GM18867 (cell line): ENCODE measurements at regions not wholly inside any gene's neighbourhood (a gene's known extent, or its start where the extent isn't known, plus 50 kb on each side); places are given as distances from the start of the nearest gene placed in this dataset.

ENCODE experiments used
- ATAC-seq: cut with Tn5 transposase; IDR thresholded peaks from one replicate; pipeline ENCODE4 v1.9.1; 2021; ENCODE audit warnings: mild to moderate bottlenecking, moderate library complexity; ENCODE audit not compliant: unreplicated experiment

GRCh38 chr10:100612601-100613595 is 77.2 kb downstream of the HIF1AN start:
- no peak for ATAC-seq

- no peak for ATAC-seq
Measured at GRCh38 chr10:100613846-100614245, 78.1 kb downstream of the HIF1AN start.

- no peak for ATAC-seq
Measured at GRCh38 chr10:100614429-100615095, 78.8 kb downstream of the HIF1AN start.

- no peak for ATAC-seq
Measured at GRCh38 chr10:100615241-100615640, 79.5 kb downstream of the HIF1AN start.

- no peak for ATAC-seq
Measured at GRCh38 chr10:100615908-100616307, 80.2 kb downstream of the HIF1AN start.

GRCh38 chr10:100618091-100618615 is 82.4 kb downstream of the HIF1AN start:
- ATAC-seq = no peak

- no peak for ATAC-seq
Measured at GRCh38 chr10:100618632-100619255, 83.0 kb downstream of the HIF1AN start.

GRCh38 chr10:100620087-100620835 is 84.5 kb downstream of the HIF1AN start:
- no peak for ATAC-seq

- ATAC-seq = no peak
Measured at GRCh38 chr10:100621360-100622205, 85.8 kb downstream of the HIF1AN start.

GRCh38 chr10:100622946-100623345 is 87.2 kb downstream of the HIF1AN start:
- no peak for ATAC-seq

- ATAC-seq = no peak
Measured at GRCh38 chr10:100623521-100624230, 87.9 kb downstream of the HIF1AN start.

- ATAC-seq = no peak
Measured at GRCh38 chr10:100624298-100624697, 88.6 kb downstream of the HIF1AN start.

- no peak for ATAC-seq
Measured at GRCh38 chr10:100625816-100626215, 90.1 kb downstream of the HIF1AN start.

- ATAC-seq = no peak
Measured at GRCh38 chr10:100628061-100628460, 92.3 kb downstream of the HIF1AN start.

- no peak for ATAC-seq
Measured at GRCh38 chr10:100631192-100631591, 95.4 kb downstream of the HIF1AN start.

GRCh38 chr10:100632027-100632426 is 96.3 kb downstream of the HIF1AN start:
- no peak for ATAC-seq

GRCh38 chr10:100634034-100634433 is 98.3 kb downstream of the HIF1AN start:
- no peak for ATAC-seq

GRCh38 chr10:100636848-100637553 is 101.3 kb downstream of the HIF1AN start:
- no peak for ATAC-seq
